AG09319 (cell line): ENCODE measurements at regions not wholly inside any gene's neighbourhood (a gene's known extent, or its start where the extent isn't known, plus 50 kb on each side); places are given as distances from the start of the nearest gene placed in this dataset.
"Not testable (repeated sequence)": the region's sequence is repeated elsewhere in the genome, so short reads cannot be mapped to it uniquely, and the experiment has no call there.

Experiments
- DNase-seq: peaks from one replicate; pipeline ENCODE4 v3.0.0-alpha.2; 2010; ENCODE audit warnings: low read depth; ENCODE audit errors: extremely low read depth
- CTCF ChIP-seq: IDR thresholded peaks from 2 replicates; pipeline ENCODE4 v1.5.1; 2011; ENCODE audit warnings: low read depth, mild to moderate bottlenecking, inconsistent platforms, low read length, moderate library complexity

GRCh38 chr14:83975435-83975834 lies 1554.5 kb upstream of the FLRT2 start:
- TF ChIP-seq CTCF: no peak
- peak; percentile 61 for DNase-seq

DNA sequence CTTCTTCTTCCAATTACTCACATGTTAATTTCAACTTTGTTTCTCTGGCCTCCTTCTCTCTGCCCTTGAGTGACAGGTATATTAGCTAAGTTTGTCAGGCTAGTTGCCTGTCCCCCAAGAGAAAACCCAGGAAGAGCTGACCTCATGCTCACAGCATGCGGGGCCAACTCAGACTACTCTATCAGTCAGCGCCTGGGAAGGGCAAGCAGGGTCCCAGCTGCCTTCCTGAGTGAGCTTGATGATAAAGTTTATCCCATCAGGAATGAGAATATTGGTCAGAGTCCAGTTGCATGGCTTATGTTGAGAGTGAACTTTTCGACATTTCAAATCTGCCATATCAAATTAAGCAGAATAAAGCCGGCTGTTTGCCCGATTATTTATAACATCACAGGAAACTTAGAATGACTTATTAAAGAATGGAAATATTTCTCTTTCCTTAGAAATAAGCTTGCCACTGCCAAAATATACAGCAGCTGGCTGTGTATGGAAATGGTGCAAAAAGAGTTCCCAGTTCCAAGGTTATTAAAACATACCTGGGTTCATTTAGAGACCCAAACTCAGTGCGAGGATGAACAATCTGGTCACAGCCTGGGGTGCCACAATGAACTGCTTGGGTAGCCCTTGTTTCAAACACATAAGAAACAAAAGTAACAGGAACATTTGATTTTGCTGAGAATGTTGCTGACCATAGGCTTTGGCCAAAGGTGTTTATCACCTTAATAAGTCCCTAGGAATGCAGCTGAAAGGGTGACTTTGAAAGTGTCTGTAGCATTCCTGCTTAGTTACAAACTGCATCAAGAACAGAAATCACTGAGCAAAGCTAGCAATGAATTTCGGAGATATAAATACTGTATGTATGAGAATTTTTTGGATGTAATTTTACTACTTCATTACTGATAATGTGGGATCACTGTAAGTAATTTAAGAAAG lies 1553.8 kb upstream of the FLRT2 start:
- peak; percentile 79 for DNase-seq

GRCh38 chr14:83977583-83977982 lies 1552.4 kb upstream of the FLRT2 start:
- DNase-seq: no peak
- no peak for TF ChIP-seq CTCF

More for the DNA sequence above, 1553.8 kb upstream of the FLRT2 start:
- no peak for TF ChIP-seq CTCF

DNA sequence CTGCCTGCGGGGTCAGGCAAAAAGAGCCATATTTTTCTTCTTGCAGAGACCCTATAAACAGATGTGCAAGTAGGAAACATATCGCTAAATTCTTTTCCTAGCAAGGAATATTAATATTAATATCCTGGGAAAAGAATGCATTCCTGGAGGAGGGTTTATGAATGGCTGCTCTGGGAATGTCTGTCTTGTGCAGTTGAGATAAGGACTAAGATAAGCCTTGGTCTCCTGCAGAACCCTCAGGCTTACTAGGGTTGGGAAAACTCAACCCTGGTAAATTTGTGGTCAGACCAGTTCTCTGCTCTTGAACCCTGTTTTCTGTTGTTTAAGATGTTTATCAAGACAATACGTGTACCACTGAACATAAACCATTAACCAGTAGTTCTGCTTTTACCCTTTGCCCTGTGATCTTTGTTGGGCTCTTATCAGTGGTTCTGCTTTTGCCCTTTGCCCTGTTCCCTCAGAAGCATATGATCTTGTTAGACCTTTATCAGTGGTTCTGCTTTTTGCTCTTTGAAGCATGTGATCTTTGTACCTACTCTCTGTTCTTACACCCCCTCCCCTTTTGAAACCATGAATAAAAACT lies 1548.2 kb upstream of the FLRT2 start:
- DNase-seq: not testable (repeated sequence)

DNA sequence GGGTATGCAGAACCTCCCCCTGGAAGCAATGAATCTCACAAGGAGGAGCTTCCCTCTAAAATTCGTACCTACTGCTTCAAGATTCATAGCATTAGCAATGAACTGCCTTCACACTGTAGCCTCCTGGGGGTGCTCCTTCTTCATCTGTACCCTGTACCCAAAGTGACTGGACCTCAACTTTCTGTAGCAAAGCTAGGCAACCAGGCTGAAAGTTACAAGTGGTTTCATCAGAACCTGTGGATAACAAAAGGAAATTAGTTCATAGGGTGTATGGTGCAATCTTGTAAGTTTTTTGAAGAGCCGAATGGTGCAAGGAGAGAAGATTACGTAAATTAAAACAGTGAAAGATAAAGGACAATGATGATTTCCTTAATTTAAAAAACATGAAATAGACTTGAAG lies 1541.7 kb upstream of the FLRT2 start:
- peak; percentile 35 for DNase-seq
- peak; percentile 20 for TF ChIP-seq CTCF

GRCh38 chr14:83991666-83992065 lies 1538.3 kb upstream of the FLRT2 start:
- TF ChIP-seq CTCF: no peak
- no peak for DNase-seq

DNA sequence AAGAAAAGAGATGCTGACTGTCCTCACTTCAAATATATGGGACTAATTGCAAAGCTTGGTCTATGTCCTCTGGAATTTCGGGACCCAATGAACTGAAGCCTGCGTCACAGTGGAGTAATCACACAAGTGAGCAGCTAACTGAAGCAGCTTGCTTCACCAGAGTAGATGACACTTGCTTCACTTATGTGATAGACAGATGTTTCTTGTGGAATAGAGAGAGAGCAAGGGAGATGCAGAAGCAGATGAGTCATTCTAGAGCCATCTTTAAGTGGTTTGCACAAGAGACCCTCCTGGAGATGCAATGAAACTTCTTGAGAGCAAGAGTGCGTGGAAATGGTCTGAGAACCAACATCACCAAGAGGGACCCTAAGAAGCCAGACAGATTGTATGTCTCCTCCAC lies 1537.1 kb upstream of the FLRT2 start:
- DNase-seq: no peak
- TF ChIP-seq CTCF: no peak
